ENCODE measurements at regions not wholly inside any gene's neighbourhood (a gene's known extent, or its start where the extent isn't known, plus 50 kb on each side); places are given as distances from the start of the nearest gene placed in this dataset.

DNA sequence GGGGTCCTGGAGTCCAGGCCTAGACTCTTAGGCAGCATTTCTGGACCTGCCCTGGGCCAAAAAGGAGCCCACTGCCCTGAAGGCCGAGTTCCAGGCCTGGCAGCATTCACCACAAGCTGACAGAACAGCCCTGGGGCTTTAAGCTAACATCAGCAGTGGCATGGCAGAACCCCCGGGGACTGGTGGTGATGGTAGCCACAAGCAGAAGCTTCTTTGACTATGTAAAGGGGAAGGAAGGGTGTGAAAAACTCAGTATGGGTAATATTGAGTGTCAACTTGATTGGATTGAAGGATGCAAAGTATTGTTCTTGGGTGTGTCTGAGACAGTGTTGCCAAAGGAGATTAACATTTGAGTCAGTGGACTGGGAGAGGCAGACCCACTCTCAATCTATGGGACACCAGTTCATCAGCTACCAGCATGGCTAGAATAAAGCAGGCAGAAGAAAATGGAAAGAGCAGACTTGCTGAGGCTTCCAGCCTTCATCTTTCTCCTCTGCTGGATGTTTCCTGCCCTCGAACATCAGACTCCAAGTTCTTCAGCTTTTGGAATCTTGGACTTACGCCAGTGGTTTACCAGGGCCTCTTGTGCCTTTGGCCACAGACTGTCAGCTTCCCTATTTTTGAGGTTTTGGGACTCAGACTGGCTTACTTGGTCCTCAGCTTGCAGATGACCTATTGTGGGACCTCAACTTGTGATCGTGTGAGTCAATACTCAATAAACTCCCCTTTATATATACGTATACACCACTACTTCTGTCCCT, 661.0 kb upstream of the C9orf72 start:
- no peak for DNase-seq

DNA sequence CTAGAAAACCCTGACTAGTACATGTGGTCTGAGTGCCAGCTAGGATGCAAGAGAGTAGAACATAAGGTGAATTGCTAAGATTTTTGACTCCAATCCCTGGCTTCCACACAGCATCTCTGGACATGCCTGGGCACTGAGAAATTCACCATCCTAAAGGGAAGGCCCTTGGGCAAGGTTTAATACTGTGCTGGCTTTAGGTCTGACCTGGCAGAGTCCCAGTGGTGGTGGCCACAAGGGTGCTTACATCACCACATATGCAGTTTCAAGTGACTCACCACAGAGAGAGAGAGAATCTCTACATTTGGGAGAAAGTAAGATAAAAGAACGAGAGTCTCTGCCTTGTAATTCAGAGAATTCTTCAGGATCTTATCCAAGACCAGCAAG, 661.6 kb upstream of the C9orf72 start:
- DNase-seq = no peak

DNA sequence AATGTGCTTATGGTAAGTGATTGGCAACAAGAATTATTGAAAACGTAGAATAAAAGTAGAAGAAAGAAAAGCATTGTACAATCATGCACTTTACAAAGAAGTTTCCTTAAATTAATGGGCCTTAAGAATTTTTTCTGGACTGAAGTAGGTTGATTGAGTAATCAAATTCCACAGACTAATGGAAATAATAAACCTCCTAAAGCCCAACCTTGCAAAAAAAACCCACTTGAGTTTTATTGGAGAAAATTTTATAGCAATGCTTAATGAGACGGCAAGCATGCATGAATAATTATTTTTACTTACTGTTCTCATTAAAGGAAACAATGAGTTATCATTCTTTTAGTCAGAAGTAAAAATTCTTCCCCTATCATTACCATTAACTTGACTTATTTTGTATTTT, 676.1 kb upstream of the C9orf72 start:
- no peak for DNase-seq

DNA sequence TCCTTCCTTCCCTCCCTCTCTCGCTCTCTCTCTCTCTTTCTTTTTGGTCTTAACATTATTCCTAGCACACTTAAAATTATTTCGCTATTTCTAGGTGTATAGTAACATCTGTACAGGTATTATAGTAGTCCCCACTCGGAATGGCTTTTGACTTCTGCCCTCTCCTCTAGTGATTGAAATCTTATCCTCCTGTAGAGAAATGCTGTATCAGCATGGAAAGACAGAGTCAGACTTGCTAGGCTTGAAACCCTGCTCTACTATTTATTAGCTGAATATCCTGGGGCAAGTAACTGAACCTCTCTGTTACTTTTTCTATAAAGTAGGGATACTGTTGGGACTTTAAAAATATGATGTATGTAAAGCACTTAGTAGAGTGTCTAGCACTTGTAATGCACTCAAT, 681.9 kb upstream of the C9orf72 start:
- no peak for DNase-seq

DNA sequence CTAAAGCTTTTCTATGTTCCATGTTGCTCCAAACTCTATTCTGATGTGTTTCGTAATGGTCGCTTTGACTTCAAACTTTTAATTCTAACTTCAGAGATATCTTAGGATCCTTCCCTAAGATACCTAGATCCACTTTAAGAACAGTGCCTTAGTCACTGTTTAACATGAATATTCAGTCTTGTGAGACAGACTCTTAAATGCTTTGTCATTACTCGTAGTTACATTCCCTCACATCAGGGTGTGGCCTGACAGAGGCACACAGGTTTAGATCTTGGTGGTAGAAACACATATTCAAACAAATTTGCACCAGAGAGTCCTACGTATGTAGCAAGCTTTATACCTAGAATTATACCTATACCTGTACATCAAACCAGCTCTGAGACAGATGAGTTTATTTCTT, 687.0 kb upstream of the C9orf72 start:
- DNase-seq = no peak

DNA sequence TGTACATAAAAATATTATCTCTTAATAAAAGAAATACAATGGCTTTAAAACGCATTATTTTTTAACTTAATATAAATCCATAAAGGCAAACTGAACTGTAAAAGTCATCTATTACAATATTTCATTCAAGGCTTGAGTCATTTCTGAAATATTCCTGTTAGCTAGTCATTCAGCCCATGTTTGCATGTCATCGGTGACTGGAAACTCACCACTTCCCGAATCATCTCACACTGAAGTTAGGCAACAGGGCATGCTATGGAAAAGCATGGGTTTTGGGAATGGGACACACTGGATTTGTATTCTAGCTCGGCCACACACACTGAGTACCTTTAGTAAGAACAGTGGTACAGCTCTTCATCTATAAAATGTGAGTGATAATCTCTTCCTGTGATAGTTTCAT, 691.1 kb upstream of the C9orf72 start:
- no peak for DNase-seq

DNA sequence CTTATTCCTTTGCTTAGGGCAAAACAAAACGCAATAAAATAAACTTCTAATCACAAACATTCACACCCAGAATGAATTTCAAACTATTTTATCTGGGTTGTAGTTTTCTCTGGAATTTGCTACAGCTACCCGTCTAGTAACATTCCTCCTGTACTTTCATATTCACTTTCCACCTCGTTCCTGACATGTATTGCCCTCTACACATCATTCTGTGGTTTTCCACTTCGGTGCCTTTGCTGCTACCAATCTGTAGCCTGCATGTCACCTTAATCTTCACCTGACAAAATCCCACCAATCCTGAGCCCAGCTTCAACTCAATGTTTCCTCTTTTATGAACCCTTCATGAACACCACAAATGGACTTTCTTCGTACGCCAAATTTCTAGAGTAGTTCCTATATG, 694.1 kb upstream of the C9orf72 start:
- DNase-seq = no peak

DNA sequence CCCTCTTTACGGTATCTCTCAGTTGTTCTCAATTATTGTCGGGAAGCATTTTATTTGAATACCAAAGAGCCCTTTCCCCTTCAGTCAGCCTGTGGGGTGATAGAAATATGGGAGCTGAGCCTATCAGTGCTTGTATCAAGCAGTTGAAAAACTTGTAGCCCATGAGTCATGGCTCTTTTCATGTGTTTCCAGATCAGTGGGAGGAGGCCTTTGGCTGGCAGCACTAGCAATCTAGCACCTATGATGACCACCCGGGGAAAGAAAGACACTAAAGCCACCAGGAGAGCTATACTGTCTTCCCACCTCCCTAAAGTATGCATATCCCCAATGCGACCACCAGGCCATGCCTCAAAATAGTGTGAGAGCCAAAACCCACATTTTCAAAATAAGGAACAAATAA, 696.9 kb upstream of the C9orf72 start:
- DNase-seq = no peak

DNA sequence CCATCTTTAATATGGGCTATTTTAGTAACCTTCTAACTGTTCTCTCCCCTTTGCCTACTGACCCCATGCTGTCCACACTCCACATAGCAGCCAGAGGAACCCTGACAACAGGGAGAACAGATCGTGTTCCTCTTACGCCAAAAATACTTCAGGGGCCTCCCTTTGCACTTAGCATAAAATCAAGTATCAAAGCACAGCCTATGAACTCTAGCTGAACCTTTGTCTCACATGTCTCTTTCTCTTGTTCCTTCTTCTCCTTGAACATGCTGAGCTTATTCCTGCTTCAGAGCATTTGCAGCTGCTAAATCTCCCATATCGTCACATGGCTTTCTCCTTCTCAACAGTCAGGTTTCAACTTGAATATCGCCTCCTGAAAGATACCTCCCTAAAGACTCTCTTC, 698.8 kb upstream of the C9orf72 start:
- no peak for DNase-seq

DNA sequence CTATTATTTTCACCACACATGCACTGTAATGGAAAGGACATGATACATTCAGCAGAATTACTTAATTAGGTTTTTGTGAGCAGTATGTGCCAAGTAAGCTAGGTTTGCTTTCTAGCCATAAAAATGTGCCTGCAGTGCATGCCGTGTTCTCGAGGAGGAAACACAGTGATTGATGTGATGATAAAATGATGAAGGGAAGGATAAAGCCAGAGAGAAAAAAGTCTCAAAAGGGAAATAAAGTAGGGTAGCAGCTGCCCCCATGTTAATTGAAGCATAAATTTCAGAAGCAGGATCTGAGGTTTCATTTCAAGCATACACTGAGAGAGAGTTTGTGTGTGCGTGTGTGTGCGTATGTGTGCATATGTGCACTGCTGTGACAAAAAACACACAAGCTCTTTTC, 714.2 kb upstream of the C9orf72 start:
- no peak for DNase-seq

DNA sequence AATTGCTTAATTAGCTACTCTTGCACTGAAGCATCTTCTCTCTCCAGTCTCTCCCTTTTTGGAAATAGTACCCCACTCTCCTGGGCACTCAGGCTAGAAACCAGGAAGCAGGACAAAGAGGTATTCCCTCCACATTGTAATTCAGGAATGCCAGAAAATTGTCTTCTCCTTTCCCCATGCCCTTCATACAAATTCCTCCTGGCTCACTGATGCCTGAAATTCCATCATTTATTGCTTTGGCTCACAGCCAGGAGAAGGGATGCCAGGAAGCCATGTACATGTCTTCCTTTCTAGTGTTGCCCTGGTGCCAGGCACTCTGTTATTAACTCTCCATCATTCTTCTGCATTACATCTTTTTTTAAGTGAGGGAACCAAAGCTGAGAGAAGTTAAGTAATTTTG, 716.5 kb upstream of the C9orf72 start:
- no peak for DNase-seq

DNA sequence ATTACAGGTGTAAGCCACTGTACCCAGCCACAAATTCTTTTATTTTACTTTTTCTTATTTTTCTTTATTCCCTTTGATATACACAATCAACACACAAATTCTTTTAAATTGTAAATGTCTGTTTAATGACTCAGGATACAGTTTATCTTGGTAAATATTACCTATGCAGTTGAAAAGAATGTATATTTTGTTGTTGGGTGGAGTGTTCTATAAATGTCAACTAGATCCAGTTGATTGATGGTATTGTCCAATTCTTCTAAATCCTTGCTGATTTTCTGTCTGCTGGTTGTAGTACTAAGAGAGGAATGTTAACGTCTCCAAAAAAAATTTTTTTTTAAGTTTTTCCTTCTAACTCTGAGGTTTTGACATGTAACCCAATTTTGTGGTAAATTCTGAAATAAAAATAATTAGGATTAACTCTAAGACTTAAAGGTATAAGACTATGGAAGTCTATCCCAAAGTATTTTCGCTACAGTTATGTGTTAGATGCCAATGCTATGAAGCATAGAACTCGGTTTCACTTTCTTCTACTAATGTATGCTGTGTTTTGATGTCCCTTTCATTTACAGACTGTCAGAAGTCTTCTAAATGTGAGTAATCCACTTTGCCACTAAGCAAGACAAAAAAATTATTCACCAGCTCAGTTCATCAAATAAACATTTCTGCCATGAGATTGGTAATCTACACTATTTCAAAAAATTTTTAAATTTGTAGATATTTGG, 720.2 kb upstream of the C9orf72 start:
- DNase-seq = no peak

DNA sequence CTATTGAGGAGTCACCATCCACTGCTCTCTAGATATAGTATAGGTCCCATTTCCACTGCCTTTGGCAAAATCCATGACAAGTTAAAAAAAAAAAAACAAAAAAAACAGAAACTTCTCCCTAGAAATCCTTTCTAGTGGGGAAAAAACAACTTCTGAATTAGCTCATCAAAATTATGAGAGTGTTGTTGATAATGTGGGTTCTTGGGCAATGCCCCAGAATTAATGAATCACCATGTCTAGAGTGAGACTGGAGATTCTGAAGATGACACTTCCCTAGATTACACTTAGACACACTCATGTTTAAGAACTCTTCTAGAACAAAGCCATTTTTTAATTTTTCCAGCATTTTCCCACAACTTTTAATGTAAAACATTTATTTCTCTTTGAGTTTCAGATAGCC, 728.0 kb upstream of the C9orf72 start:
- no peak for DNase-seq

DNA sequence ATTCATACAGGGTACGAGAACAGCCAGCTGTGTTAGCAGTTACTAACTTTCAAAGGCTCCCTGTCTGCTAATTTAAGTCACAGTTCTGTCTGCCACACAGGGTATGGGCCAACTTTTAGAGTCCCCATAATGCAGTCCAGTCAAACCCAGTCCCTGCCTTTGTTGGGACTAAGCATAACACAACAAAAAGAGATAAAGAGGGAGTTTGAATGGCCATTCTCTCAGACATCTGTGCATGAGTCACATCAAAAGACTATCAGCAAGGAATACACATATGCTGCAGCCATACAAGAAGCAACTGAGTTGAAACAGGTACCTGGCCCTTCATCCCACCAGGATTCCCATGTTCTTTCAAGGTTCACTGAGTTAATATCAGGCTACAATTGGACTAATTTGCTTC, 744.5 kb upstream of the C9orf72 start:
- DNase-seq = no peak

DNA sequence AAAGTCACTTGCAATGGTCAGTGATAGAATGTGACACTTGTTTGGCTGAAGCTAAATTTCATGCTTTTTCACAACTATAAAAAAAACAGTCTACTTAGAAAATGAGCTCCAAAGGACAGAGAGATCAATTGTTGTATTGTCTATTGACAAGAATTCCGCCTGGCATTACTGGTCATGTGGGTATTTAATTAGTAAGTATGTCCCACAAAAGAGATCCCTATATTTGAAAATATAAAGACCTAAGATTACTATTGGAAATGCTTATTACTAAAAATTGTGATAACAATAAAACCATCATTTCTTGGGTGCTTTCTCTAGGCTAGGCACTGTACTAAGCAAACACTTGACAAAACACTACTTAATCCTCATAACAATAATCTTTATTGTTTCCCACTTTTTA, 745.2 kb upstream of the C9orf72 start:
- no peak for DNase-seq

DNA sequence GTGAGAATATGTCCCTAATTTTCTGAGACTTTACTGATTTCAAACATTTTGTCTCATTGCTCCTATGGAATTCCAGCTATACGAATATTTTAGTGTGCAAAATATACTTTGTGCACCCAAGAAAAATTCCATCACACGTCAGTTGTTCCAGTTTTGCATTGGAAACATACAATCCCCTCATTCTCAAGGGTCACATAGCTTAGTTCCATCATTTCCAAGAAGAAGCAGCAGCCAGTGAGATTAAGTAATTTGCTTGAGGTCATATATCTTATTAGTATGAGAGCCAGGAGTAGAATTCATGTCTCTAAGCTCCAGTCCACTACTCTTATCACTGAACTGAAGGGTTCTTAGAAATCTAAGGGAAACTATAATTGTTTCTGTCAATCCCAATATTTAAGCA, 746.7 kb upstream of the C9orf72 start:
- no peak for DNase-seq

DNA sequence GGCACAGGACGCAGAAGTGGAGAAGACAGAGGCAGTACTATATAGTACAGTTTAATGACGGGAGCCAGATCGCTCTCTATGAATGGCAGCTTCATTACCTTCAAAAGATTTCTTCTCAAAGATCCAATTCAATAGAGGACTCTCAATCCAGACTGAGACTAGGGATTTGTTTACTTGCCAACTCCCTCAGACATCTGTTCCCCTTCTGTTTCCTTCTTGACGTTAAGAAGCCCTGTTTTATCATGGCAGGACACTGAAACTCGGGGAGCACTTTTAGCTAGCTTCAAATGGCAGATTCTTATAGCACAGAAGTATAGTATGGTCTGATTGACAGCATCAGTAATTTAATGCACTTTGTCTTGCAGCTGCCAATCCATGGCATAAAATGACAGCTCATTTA, 747.3 kb upstream of the C9orf72 start:
- DNase-seq = no peak

DNA sequence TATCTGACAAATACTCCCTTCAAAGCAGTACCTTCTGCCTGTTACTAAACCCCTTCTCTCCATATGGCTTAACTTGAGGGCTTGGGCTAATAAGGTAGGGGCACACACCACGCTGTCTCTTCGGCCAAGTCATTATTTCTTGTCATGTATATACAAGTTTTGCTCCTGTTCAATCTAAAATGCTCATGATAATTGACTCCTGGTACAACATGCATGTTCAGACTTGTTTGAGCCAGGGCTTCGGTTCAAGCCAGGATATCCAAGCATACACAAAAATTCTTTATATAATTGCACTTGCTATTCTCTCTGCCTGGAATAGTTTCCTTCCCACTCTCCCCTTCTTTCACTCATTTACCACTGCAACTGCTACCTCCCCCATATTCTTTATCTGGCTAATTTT, 756.0 kb upstream of the C9orf72 start:
- DNase-seq = no peak

DNA sequence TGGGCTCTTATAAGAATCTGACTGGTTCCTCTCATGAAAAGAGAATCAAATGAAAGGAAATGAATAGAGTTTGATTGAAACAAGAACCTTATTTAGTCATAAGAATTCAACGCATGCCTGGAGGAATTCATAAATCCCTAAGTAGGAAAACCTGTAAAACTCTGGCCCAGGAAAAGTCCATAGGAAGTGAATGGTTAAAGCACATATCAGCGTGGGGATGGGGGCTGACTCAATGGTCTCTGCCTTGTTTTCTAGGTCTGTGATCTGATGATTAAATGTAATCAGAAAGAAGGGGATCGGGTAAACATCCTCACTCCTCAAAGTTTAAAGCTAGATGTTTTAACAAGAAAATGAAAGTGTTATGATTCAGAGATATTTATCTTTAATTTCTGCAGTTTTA, 759.4 kb upstream of the C9orf72 start:
- DNase-seq = no peak

DNA sequence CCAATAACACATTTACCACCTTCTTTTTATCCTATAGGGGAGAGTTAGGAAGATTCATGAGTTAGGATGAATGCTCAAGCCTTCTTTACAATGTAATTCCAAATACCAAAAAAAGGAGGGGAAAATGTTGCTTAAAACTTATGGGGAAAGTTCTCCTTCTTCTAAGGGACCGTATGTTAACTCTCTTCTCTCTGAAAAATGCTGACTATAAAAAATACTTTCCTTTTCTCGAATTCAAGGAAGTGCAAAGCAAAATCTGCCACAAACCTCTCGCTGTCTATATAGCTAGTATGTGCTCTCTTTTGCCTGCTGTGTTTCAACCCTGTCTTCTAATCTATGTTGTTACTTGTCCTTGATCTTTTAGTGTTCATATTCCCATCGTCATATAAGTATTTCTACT, 768.6 kb upstream of the C9orf72 start:
- no peak for DNase-seq

DNA sequence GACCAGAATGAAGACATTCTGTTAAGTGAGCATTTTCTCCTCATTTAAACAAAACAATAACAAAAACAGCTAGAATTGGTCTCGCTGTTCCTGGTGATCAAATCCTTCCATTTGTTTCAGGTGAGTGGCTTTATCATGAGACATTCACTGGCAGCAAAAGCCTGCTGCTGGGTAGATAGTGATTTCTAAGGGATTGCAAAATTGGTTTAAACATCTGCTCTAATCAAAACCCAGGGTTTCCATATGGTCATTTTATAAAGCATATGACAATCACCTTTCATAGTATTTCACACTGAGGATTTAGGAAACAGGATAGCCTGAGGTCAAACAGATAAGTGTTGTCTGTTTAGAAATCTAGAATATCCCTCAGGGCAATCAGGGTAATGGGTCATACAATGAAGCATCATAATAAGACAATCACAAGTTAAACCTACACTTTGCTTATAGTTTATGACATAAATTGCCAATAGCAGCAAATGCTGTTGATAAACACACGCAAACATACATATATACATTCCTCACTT, 769.6 kb upstream of the C9orf72 start:
- DNase-seq = no peak

DNA sequence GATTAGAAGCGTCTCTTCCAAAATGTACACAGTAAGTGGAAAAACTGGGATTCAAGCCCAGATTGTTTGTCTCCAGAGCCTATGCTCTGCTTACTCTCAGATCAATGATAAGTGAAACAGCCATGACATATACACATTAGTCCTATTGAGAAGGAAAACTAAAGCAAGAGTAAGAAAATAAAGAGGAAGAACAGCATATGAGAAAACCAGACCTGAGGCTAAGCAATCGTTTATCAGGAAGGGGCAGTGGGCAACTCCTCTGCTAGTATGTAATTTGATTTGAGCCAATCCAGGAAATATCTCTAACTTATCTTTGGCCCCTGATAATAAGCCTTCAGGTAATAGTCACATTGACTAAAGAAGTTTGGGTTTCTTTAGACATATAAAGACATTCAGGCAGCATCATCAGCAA, 789.9 kb upstream of the C9orf72 start:
- no peak for DNase-seq

DNA sequence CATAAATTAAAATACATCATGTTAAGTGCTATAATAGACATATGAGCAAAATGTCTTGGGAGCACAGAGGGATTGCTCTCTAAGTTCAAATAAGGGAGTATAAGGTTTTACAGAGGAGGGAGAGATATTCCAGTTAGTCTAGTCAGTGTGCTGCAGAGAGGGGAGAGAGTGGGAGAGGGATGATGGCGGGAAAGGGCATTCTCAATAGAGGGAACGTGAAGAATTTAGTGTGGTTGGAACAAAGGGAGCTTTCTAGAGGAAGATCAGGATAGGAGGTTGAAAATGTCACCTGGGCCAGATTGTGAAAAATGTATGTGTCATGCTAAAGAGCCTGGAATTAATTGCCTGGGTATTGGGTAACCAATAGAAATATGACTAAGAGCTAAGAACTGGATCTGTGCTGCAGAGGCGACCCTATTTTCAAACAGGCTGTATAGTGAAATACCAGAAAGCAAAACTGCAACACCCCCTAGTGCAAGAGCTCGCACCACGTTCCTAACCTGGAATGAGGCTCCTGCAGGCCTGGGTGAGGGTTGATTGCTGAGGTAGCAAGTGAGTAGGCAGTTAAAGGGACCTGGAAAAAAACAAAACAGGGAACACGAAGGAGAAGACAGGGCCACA, 791.8 kb upstream of the C9orf72 start:
- DNase-seq = no peak

DNA sequence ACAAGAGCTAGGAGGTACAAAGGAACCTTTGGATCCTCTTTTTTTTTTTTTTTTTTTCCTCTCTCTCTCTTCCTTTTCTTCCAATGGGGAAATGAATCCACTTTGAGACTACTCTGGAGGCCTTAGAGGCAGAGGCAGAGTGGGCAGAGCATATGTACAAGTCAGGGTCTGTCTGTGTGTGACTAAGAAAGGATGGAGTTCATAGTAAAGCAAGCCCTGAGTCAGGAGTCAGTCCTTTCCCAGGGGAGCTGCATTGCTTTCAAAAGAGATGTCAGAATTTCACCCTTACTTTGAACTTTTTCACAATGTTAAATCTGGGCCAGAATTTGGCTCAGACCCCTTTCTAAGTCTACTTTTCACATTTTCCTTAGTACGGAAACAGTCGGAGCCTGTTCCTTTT, 792.4 kb upstream of the C9orf72 start:
- no peak for DNase-seq
